H54 (cell line): ENCODE measurements at regions not wholly inside any gene's neighbourhood (a gene's known extent, or its start where the extent isn't known, plus 50 kb on each side); places are given as distances from the start of the nearest gene placed in this dataset.
"Not testable (repeated sequence)": the region's sequence is repeated elsewhere in the genome, so short reads cannot be mapped to it uniquely, and the experiment has no call there.

Experiments
- DNase-seq: peaks from one replicate; pipeline ENCODE4 v3.0.0; 2011; ENCODE audit warnings: low spot score, mixed read lengths; ENCODE audit not compliant: insufficient read length
- FAIRE-seq: peaks from 3 replicates; lab custom pipeline; 2011; peaks lifted over from hg19 to GRCh38; lab: Jason Lieb, UNC
- POLR2A ChIP-seq: IDR thresholded peaks from 2 replicates; pipeline ENCODE4 v1.6.1; 2011; ENCODE audit warnings: low read depth, mild to moderate bottlenecking, low read length

- no peak for TF ChIP-seq POLR2A
- DNase-seq (no peak), FAIRE-seq (no peak)
Observed at GRCh38 chrX:26559855-26560254, 343.9 kb downstream of the MAGEB5 start.

GRCh38 chrX:26558719-26559386 lies 342.9 kb downstream of the MAGEB5 start:
- FAIRE-seq: no peak
- DNase-seq: no peak
- TF ChIP-seq POLR2A: no peak

- DNase-seq (no peak), FAIRE-seq (no peak)
- no peak for TF ChIP-seq POLR2A
Observed at GRCh38 chrX:26557691-26558321, 341.8 kb downstream of the MAGEB5 start.

- not testable (repeated sequence) for FAIRE-seq, DNase-seq
Observed at GRCh38 chrX:26525768-26526167, 309.8 kb downstream of the MAGEB5 start.

GRCh38 chrX:26522501-26522900 lies 306.5 kb downstream of the MAGEB5 start:
- DNase-seq: no peak
- TF ChIP-seq POLR2A: no peak
- no peak for FAIRE-seq

- FAIRE-seq (no peak), DNase-seq (no peak)
- no peak for TF ChIP-seq POLR2A
Observed at GRCh38 chrX:26511589-26512363, 295.8 kb downstream of the MAGEB5 start.

- FAIRE-seq: no peak
- no peak for DNase-seq
- no peak for TF ChIP-seq POLR2A
Observed at GRCh38 chrX:26470941-26471340, 255.0 kb downstream of the MAGEB5 start.

GRCh38 chrX:26466387-26466786 lies 250.4 kb downstream of the MAGEB5 start:
- FAIRE-seq (no peak), DNase-seq (no peak)
- no peak for TF ChIP-seq POLR2A

GRCh38 chrX:26445288-26445687 lies 229.3 kb downstream of the MAGEB5 start:
- DNase-seq: no peak
- TF ChIP-seq POLR2A: no peak
- no peak for FAIRE-seq

GRCh38 chrX:26444417-26444816 lies 228.4 kb downstream of the MAGEB5 start:
- FAIRE-seq, DNase-seq: not testable (repeated sequence)

- TF ChIP-seq POLR2A: no peak
- FAIRE-seq (no peak), DNase-seq (no peak)
Observed at GRCh38 chrX:26442340-26442739, 226.4 kb downstream of the MAGEB5 start.

- DNase-seq: no peak
- no peak for TF ChIP-seq POLR2A
- no peak for FAIRE-seq
Observed at GRCh38 chrX:26414534-26414933, 198.6 kb downstream of the MAGEB5 start.

GRCh38 chrX:26411045-26411444 lies 195.1 kb downstream of the MAGEB5 start:
- no peak for DNase-seq
- no peak for TF ChIP-seq POLR2A
- FAIRE-seq: no peak

GRCh38 chrX:26409636-26410035 lies 193.7 kb downstream of the MAGEB5 start:
- TF ChIP-seq POLR2A: no peak
- FAIRE-seq (no peak), DNase-seq (no peak)

GRCh38 chrX:26387906-26388305 lies 171.9 kb downstream of the MAGEB5 start:
- no peak for FAIRE-seq
- TF ChIP-seq POLR2A: no peak
- no peak for DNase-seq
